ENCODE measurements at regions not wholly inside any gene's neighbourhood (a gene's known extent, or its start where the extent isn't known, plus 50 kb on each side); places are given as distances from the start of the nearest gene placed in this dataset.

GRCh38 chr11:92808022-92808421 is 161.4 kb upstream of the MTNR1B start:
- DNase-seq: no peak

GRCh38 chr11:92810423-92811064 is 158.9 kb upstream of the MTNR1B start:
- DNase-seq: no peak

GRCh38 chr11:92811341-92811740 is 158.1 kb upstream of the MTNR1B start:
- DNase-seq: no peak

GRCh38 chr11:92812841-92813240 is 156.6 kb upstream of the MTNR1B start:
- DNase-seq: no peak

GRCh38 chr11:92819830-92820229 is 149.6 kb upstream of the MTNR1B start:
- DNase-seq: no peak

- DNase-seq: no peak
Measured at GRCh38 chr11:92820860-92821259, 148.6 kb upstream of the MTNR1B start.

- no peak for DNase-seq
Measured at GRCh38 chr11:92822410-92822809, 147.0 kb upstream of the MTNR1B start.

GRCh38 chr11:92826136-92826535 is 143.3 kb upstream of the MTNR1B start:
- no peak for DNase-seq

- DNase-seq: no peak
Measured at GRCh38 chr11:92826603-92827002, 142.8 kb upstream of the MTNR1B start.

GRCh38 chr11:92827132-92827531 is 142.3 kb upstream of the MTNR1B start:
- no peak for DNase-seq

- DNase-seq: no peak
Measured at GRCh38 chr11:92828556-92828955, 140.9 kb upstream of the MTNR1B start.

GRCh38 chr11:92829121-92829520 is 140.3 kb upstream of the MTNR1B start:
- no peak for DNase-seq

- no peak for DNase-seq
Measured at GRCh38 chr11:92829671-92830070, 139.8 kb upstream of the MTNR1B start.

GRCh38 chr11:92830377-92831155 is 138.9 kb upstream of the MTNR1B start:
- DNase-seq: no peak

- DNase-seq: no peak
Measured at GRCh38 chr11:92834296-92835020, 135.0 kb upstream of the MTNR1B start.

GRCh38 chr11:92837595-92837994 is 131.9 kb upstream of the MTNR1B start:
- DNase-seq: no peak

- no peak for DNase-seq
Measured at GRCh38 chr11:92838759-92839310, 130.6 kb upstream of the MTNR1B start.

GRCh38 chr11:92839450-92839849 is 130.0 kb upstream of the MTNR1B start:
- DNase-seq: no peak

- DNase-seq: no peak
Measured at GRCh38 chr11:92841719-92842118, 127.7 kb upstream of the MTNR1B start.

GRCh38 chr11:92843455-92843854 is 126.0 kb upstream of the MTNR1B start:
- no peak for DNase-seq

GRCh38 chr11:92844197-92844596 is 125.3 kb upstream of the MTNR1B start:
- no peak for DNase-seq

- no peak for DNase-seq
Measured at GRCh38 chr11:92845390-92845789, 124.1 kb upstream of the MTNR1B start.

- no peak for DNase-seq
Measured at GRCh38 chr11:92845805-92846204, 123.6 kb upstream of the MTNR1B start.

Measured in GDM1 (cell line).